HG02571 (cell line): ENCODE measurements at regions not wholly inside any gene's neighbourhood (a gene's known extent, or its start where the extent isn't known, plus 50 kb on each side); places are given as distances from the start of the nearest gene placed in this dataset.
"Not testable (repeated sequence)": the region's sequence is repeated elsewhere in the genome, so short reads cannot be mapped to it uniquely, and the experiment has no call there.

Source experiments
- ATAC-seq: cut with Tn5 transposase; IDR thresholded peaks from one replicate; pipeline ENCODE4 v1.9.1; 2021; ENCODE audit warnings: mild to moderate bottlenecking, moderate library complexity; ENCODE audit not compliant: unreplicated experiment

DNA sequence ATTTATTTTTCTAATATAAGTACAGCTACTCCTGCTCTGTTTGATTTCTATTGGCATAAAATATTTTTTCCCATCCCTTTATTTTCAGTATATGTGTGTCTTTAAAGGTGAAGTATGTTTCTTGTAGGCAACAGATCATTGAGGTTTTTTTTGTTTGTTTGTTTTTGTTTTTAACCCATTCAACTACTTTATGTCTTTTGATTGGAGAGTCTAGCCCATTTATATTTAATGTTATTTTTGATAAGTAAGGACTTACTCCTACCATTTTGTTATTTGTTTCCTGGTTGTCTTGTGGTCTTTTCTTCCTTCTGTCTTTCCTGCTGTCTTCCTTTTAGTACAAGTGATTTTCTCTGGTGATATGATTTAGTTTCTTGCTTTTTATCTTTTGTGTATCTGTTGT lies 285.1 kb upstream of the PROX1 start:
- no peak for ATAC-seq

- no peak for ATAC-seq
Measured at GRCh38 chr1:213704941-213705340, 282.8 kb upstream of the PROX1 start.

DNA sequence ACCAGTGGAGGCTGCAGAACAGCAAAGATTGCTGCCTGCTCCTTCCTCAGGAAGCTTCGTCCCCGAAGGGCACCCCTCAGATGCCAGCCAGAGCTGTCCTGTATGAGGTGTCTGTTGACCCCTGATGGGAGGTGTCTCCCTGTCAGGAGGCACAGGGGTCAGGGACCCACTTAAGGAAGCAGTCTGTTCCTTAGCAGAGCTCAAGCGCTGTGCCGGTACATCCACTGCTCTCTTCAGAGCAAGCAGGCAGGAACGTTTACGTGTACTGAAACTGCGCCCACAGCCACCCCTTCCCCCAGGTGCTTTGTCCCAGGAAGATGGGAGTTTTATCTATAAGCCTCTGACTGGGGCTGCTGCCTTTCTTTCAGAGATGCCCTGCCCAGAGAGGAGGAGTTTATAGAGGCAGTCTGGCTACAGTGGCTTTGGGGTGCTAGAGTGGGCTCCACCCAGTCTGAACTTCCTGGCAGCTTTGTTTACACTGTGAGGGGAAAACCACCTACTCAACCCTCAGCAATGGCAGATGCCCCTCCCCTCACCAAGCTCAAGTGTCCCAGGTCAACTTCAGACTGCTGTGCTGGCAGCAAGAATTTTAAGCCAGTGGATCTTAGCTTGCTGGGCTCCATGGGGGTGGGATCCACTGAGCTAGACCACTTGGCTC lies 275.8 kb upstream of the PROX1 start:
- not testable (repeated sequence) for ATAC-seq

DNA sequence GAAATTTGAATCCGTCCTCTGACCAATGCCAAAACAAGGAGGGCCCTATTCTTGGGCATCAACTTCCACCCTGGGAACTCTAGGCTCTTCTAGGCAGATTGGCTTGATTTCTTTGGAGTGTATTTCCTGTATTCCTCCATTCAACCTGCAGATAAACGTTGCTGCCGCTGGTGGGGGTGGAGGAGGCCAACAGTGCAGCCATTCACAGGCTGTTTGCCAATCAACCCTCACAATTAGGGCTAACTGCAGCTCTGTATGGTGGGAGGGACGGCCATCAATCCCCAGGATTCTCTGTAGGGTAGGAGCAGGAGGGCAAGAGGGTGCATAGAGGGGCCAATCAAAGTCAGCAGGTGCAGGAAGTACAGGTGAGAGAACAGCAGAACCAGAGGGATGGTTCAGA lies 273.1 kb upstream of the PROX1 start:
- no peak for ATAC-seq

- ATAC-seq = no peak
Measured at GRCh38 chr1:213715182-213715581, 272.6 kb upstream of the PROX1 start.

DNA sequence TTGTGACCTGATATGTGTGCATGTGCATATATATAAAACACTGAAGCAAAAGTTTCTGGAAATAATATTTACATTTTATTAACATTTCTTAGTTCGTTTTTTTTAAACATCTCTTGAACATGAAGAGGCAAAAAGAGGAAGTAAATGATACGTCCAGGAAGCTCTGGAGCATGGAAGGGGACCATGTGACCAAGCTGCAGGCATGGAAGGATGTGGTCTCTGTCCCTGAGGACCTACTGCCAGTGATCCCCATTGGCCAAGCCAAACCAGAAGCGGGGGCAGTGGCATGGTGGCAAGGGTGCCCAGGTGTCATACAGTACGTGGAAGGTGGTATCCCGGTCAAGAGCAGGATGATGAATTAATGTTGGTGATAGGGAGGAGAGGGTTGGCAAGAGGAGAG lies 268.3 kb upstream of the PROX1 start:
- no peak for ATAC-seq

- no peak for ATAC-seq
Measured at GRCh38 chr1:213720032-213720431, 267.7 kb upstream of the PROX1 start.

GRCh38 chr1:213723187-213723586 lies 264.6 kb upstream of the PROX1 start:
- no peak for ATAC-seq

GRCh38 chr1:213724640-213725536 lies 262.9 kb upstream of the PROX1 start:
- no peak for ATAC-seq

DNA sequence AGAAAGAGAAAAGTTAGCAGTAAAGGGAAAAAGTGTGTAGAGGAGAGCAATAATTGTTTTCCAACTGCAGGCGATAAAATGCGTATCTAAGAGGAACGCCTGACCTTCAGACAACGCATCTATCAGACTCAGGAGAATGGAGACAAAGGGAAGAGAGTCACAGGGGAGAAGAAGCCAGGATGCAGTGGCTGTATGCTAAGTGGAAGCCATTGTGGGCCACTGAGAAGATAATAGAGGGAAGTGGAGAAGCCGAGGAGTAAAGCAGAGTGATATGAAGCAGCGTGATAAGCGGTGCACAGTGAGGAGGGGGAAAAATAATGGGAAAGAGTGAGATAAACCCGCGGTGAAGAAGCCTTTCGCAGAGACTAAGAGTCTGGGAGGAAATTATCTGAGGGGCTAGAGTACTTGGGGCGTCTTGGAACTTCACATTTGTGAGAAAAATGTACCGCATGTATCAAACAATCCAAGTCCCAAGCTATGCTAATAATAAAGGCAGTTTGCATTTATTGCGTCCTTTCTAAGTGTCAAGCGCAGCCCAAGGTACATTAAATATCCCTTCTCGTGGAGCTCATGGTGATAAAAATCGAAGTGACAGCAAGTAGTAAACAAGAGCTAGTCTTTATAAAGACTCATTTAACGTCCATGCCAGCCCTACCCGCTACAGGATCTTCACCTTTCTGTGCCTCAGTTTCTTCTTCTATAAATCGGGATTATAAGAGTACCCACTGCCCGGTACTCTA lies 259.8 kb upstream of the PROX1 start:
- ATAC-seq = no peak

- ATAC-seq = no peak
Measured at GRCh38 chr1:213728593-213729536, 258.9 kb upstream of the PROX1 start.

GRCh38 chr1:213733705-213734104 lies 254.1 kb upstream of the PROX1 start:
- ATAC-seq = no peak

DNA sequence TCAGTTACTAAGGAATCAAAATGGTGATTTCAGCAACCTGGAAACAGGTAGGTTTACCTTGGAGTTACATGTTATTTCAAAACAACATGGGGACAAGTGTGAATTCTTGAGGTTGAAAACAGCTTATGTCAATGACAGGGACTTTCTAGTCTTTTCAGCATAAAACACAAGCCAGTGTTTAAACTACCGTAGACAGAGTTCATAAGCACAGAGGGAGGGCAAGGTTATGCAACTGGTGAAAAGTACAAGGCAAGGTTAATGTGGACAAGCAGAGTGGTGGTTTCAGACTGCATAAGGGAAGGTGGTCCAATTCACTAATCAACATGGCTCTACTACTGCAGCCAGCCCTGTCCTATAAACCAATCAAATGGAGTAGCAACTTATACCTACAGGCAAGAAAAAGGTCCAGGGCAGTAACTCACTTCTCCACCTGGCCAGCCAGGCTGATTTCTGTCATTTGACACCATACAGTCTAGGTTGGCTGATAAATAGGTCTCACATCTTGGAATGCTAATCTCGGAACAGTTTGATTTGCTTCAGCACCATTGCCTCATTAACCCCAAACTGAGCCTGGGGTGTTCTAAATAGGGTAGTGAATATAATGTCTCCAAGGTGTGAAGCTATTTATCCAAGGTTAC lies 250.3 kb upstream of the PROX1 start:
- ATAC-seq = no peak

- ATAC-seq = no peak
Measured at GRCh38 chr1:213738658-213739057, 249.1 kb upstream of the PROX1 start.

DNA sequence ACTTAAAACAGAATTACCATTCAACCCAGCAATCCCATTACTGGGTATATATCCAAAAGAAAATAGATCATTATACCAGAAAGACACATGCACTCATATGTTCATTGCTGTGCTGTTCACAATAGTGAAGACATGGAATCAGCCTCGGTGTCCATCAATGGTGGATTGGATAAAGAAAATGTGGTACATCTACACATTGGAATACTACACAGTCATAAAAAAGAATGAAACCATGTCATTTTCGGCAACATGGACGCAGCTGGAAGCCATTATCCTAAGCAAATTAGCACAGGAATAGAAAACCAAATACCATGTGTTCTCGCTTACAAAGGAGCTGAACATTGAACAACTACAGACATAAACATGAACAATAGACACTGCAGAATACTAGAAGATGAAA lies 244.8 kb upstream of the PROX1 start:
- ATAC-seq = no peak

DNA sequence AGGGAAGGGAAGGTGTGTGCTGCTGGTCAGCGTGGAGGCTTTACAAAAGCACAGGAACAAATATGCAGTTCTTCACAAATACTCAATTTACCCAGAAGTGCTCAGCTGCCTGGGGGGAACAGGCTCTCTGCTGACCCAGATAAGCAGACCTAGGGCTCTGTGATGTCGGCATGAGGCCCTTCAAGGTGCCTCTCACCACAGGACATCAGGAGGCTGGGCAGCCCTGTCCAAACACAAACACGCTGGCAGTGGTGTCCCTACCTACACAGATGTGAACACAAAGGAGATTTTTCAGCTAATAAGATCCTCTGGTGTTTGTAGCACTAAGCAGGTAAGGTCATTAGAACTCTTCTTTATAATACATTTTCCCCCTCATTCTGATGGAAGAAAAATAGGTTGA lies 243.0 kb upstream of the PROX1 start:
- no peak for ATAC-seq

DNA sequence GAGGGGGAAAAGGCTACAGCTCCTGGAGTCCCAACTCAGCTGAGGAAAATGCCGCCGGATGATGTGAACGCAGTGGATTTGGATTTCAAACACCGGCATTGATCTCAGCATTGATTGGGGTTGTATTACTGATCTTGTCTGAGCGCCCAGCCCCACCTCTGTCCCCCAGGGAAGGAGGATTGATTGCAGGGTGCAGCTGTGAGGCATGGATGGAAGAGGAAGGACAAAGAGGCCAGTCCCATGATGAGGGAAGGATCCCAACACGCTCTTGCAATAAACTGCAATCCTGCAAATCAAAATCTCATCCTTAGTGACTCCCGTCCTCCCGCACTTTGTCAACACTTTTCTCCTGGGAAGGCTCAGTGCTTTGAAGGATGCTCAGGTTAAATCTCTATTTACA lies 242.3 kb upstream of the PROX1 start:
- no peak for ATAC-seq

- no peak for ATAC-seq
Measured at GRCh38 chr1:213749558-213749957, 238.2 kb upstream of the PROX1 start.

DNA sequence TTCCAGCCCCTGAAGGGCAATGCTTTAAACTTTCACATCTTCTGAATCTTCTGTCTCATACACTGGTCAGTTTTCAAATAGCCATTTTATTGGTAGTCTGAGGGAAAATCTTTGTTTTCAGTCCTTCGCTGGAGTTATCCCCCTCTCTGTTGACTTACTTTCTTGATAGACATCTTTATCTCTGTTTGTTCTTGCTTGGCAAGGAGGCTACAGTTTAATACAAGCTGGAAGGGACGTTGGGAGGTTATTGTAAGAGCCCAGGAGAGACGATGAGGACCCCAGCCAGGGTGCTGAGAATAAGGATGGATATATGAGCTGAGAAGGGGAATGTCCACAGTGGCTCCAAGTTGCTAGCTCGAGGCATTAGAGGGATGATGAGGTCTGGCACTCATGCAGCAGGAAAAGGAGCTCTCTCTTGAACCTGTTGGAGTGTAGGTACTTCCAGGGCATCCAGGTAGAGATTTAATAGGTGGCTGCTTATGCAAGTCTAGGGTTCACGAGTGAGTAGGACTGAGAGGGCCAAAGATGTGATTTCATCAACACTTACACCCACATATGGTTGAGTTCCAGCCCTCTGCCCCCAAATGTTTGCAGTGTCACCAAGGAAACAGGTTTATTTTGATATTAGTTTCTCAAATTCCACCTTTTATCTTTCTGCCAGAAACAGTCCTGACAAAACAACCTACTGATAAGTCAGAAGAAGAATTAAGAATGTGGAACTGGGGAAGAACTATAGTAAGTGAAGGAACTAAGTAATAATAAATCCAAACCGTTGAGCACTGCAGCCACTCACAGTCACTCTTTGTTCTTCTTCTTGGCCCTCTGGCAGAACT lies 237.3 kb upstream of the PROX1 start:
- ATAC-seq = no peak
